ENCODE measurements at regions not wholly inside any gene's neighbourhood (a gene's known extent, or its start where the extent isn't known, plus 50 kb on each side); places are given as distances from the start of the nearest gene placed in this dataset.

DNA sequence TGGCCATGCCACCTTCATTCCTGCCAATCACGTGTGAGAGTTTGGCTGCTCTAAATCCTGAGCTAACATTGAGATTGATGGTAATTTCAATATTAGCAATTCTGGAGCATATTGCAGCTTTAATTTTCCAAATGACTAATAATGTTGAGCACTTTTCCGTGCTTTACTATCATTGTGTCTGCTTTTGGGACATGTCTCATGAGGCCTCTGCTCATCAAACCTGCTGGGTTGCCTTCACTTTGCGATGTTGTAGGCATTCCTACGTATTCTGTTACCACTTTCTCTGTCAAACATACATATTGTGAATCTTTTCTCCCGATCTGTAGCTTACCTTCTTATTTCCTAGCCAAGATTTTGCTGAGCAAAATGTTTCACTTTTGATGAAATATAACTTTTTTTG, 466.6 kb downstream of the GALR1 start:
- Histone ChIP-seq H3K27me3 (no peaks in the 10 kb centered on the region), H3K4me3 (no peak overlapping the region), H3K9me3 (no peaks in the 10 kb centered on the region), H3K36me3 (no peaks in the 10 kb centered on the region), H3K27ac (no peak overlapping the region), H3K4me1 (no peaks in the 10 kb centered on the region)
- DNase-seq = no peak
- TF ChIP-seq, protein P1, sequence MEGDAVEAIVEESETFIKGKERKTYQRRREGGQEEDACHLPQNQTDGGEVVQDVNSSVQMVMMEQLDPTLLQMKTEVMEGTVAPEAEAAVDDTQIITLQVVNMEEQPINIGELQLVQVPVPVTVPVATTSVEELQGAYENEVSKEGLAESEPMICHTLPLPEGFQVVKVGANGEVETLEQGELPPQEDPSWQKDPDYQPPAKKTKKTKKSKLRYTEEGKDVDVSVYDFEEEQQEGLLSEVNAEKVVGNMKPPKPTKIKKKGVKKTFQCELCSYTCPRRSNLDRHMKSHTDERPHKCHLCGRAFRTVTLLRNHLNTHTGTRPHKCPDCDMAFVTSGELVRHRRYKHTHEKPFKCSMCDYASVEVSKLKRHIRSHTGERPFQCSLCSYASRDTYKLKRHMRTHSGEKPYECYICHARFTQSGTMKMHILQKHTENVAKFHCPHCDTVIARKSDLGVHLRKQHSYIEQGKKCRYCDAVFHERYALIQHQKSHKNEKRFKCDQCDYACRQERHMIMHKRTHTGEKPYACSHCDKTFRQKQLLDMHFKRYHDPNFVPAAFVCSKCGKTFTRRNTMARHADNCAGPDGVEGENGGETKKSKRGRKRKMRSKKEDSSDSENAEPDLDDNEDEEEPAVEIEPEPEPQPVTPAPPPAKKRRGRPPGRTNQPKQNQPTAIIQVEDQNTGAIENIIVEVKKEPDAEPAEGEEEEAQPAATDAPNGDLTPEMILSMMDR (IDR thresholded peaks at IDR 0.05) = no peak
- TF ChIP-seq POLR2A (IDR thresholded peaks at IDR 0.05) = no peak

DNA sequence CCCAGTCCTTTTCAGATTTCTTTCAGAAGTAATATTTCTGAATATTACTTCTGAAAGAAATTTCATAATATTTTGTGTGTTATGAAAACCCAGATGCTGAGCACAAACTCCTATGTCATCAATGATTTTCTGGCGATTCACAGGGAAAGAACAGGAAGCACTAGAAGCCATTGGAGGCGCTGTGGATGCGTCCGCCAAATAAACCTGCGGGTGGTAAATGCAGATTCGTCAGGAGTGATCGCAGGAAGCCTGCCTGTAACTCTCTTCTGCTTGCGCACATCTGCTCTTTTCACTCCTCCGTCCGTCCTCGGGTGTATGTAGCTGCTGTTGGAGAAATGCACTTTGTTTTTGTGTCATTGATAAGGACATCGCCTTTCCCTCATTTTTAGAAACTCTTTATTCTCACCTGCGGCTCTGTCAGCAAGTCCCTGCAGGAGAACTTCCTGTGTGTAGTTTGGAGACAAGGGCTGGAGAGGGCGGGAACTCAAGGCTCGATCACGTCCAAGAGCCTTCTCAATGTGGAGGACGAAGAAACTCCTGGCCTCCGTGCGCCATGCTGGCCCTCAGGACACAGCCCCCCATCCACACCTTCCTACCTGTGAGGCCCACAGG, 483.8 kb downstream of the GALR1 start:
- Histone ChIP-seq H3K4me1 (no peaks in the 10 kb centered on the region), H3K9me3 (no peaks in the 10 kb centered on the region), H3K4me3 (no peak overlapping the region), H3K36me3 (no peaks in the 10 kb centered on the region), H3K27me3 (no peaks in the 10 kb centered on the region), H3K27ac (no peak overlapping the region)
- TF ChIP-seq, protein P1 (IDR thresholded peaks at IDR 0.05) = no peak
- no peak for TF ChIP-seq POLR2A (IDR thresholded peaks at IDR 0.05)
- no peak for DNase-seq

- Histone ChIP-seq H3K4me3 (no peak overlapping the region), H3K27me3 (no peaks in the 10 kb centered on the region), H3K4me1 (no peaks in the 10 kb centered on the region), H3K27ac (no peak overlapping the region), H3K9me3 (no peaks in the 10 kb centered on the region), H3K36me3 (no peaks in the 10 kb centered on the region)
- TF ChIP-seq, protein P1 (IDR thresholded peaks at IDR 0.05) = no peak
- TF ChIP-seq POLR2A (IDR thresholded peaks at IDR 0.05) = no peak
- no peak for DNase-seq
These were observed 487.2 kb downstream of the GALR1 start for GRCh38 chr18:77736842-77737241.

GRCh38 chr18:77737405-77737804, 487.8 kb downstream of the GALR1 start:
- Histone ChIP-seq H3K27me3 (no peaks in the 10 kb centered on the region), H3K4me1 (no peaks in the 10 kb centered on the region), H3K36me3 (no peaks in the 10 kb centered on the region), H3K27ac (no peak overlapping the region), H3K9me3 (no peaks in the 10 kb centered on the region), H3K4me3 (no peak overlapping the region)
- no peak for DNase-seq
- TF ChIP-seq POLR2A (IDR thresholded peaks at IDR 0.05) = no peak
- TF ChIP-seq, protein P1 (IDR thresholded peaks at IDR 0.05) = no peak

DNA sequence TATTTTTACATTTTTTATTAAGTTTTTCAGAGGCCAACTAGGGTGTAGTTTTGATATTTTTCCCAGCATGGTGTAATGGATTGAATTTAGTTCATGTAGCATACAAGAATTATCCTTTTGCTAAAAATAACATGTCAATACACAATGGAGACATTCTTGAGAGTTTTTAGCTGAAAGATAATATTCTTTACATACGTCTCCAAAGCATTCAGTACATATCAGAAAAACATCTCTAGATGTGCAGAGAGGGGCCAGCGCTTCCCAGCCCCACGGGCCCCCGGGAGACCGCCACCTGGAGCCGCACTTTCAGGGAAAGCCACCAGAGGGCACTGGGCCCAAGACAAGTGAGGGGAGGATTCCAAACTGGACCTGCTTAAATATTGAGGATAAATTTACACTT, 499.4 kb downstream of the GALR1 start:
- DNase-seq = no peak
- H3K4me1 ChIP-seq = no peaks in the 10 kb centered on the region

More for the DNA sequence above, 499.4 kb downstream of the GALR1 start:
- Histone ChIP-seq H3K27ac (no peak overlapping the region), H3K4me3 (no peak overlapping the region), H3K36me3 (no peaks in the 10 kb centered on the region), H3K27me3 (no peaks in the 10 kb centered on the region), H3K9me3 (no peaks in the 10 kb centered on the region)
- TF ChIP-seq, protein P1 (IDR thresholded peaks at IDR 0.05) = peak in 1 of 6 experiments; percentile 17
- TF ChIP-seq POLR2A (IDR thresholded peaks at IDR 0.05) = no peak
